ENCODE measurements at regions not wholly inside any gene's neighbourhood (a gene's known extent, or its start where the extent isn't known, plus 50 kb on each side); places are given as distances from the start of the nearest gene placed in this dataset.

- intact Hi-C loops (cut with micrococcal nuclease) = loop anchor here (10.0 kb wide), 1 partner anchor 638 kb away; the partner anchor contains the start of gene ELL2
- DNase-seq = no peak
- no peak overlapping the region for H3K4me3 ChIP-seq (ENCODE audit: low read length in 2 of 2)
- Mint-ChIP-seq H3K27me3 (peaks cover 0 to 6% of the 10 kb centered on the region in 2 donors), H3K36me3 (no peaks in the 10 kb centered on the region), H3K27ac (no peak overlapping the region), H3K4me1 (peaks cover 0 to 4% (median 0%) of the 10 kb centered on the region in 4 donors), H3K9me3 (no peaks in the 10 kb centered on the region), H3K4me3 (no peak overlapping the region)
- no peak overlapping the region for H3K27ac ChIP-seq (ENCODE audit: low read depth, low read length)
- H3K36me3 ChIP-seq (ENCODE audit: insufficient read depth, low read length) = no peaks in the 10 kb centered on the region
- H3K9me3 ChIP-seq (ENCODE audit: control insufficient read depth in 1 of 2, low read length in 2 of 2) = no peaks in the 10 kb centered on the region
- H3K27me3 ChIP-seq (ENCODE audit: insufficient read depth, low read length) = no peaks in the 10 kb centered on the region
- ChIA-PET CTCF (ENCODE audit: partially characterized antibody) (interaction anchor here (0.6 to 18.5 kb wide), 27 partner anchors 10 to 822 kb away, joined by 3 to 490 read pairs (median 4); no protein-coding TSS in a partner anchor), POLR2A (ENCODE audit: partially characterized antibody) (no interaction called here)
- no peaks in the 10 kb centered on the region for H3K4me1 ChIP-seq (ENCODE audit: insufficient read depth, low read length)
These were observed 59.4 kb upstream of the CAST start for GRCh38 chr5:96602776-96603175.

GRCh38 chr5:96605144-96605837 is 56.9 kb upstream of the CAST start:
- Histone ChIP-seq H3K36me3 (ENCODE audit: insufficient read depth, low read length) (no peaks in the 10 kb centered on the region), H3K27me3 (ENCODE audit: insufficient read depth, low read length) (no peaks in the 10 kb centered on the region), H3K9me3 (ENCODE audit: control insufficient read depth in 1 of 2, low read length in 2 of 2) (no peaks in the 10 kb centered on the region), H3K27ac (ENCODE audit: low read depth, low read length) (no peak overlapping the region), H3K4me1 (ENCODE audit: insufficient read depth, low read length) (no peaks in the 10 kb centered on the region), H3K4me3 (ENCODE audit: low read length in 2 of 2) (no peak overlapping the region)
- DNase-seq = no peak
- intact Hi-C loops (cut with micrococcal nuclease) = loop anchor here (10.0 kb wide), 1 partner anchor 640 kb away; the partner anchor contains the start of gene ELL2
- ChIA-PET CTCF (ENCODE audit: partially characterized antibody) (interaction anchor here (1.2 to 18.5 kb wide), 4 partner anchors 9 to 264 kb away, joined by 3 to 490 read pairs (median 8); no protein-coding TSS in a partner anchor), POLR2A (ENCODE audit: partially characterized antibody) (no interaction called here)
- H3K9me3 Mint-ChIP-seq = peaks cover 0 to 3% (median under 1%) of the 10 kb centered on the region in 8 donors
- H3K27me3 Mint-ChIP-seq = peaks cover 4 to 10% of the 10 kb centered on the region in 2 donors
- no peak overlapping the region for H3K27ac Mint-ChIP-seq
- H3K4me1 Mint-ChIP-seq = peaks cover 0 to 4% (median 0%) of the 10 kb centered on the region in 4 donors
- no peak overlapping the region for H3K4me3 Mint-ChIP-seq
- no peaks in the 10 kb centered on the region for H3K36me3 Mint-ChIP-seq

GRCh38 chr5:96609369-96609768 is 52.8 kb upstream of the CAST start:
- Histone ChIP-seq H3K27me3 (ENCODE audit: insufficient read depth, low read length) (peaks cover 4% of the 10 kb centered on the region), H3K4me1 (ENCODE audit: insufficient read depth, low read length) (peaks cover 4% of the 10 kb centered on the region), H3K36me3 (ENCODE audit: insufficient read depth, low read length) (no peaks in the 10 kb centered on the region), H3K9me3 (ENCODE audit: control insufficient read depth in 1 of 2, low read length in 2 of 2) (no peaks in the 10 kb centered on the region), H3K27ac (ENCODE audit: low read depth, low read length) (no peak overlapping the region), H3K4me3 (ENCODE audit: low read length in 2 of 2) (no peak overlapping the region)
- intact Hi-C loops (cut with micrococcal nuclease) = loop anchor here (10.0 kb wide), 1 partner anchor 645 kb away; the partner anchor contains the start of gene ELL2
- Mint-ChIP-seq H3K27ac (no peak overlapping the region), H3K9me3 (peaks cover 0 to 3% (median under 1%) of the 10 kb centered on the region in 8 donors), H3K36me3 (no peaks in the 10 kb centered on the region), H3K27me3 (peaks cover 9% of the 10 kb centered on the region in 2 donors), H3K4me3 (no peak overlapping the region), H3K4me1 (peaks cover 1 to 4% (median 4%) of the 10 kb centered on the region in 4 donors)
- no peak for DNase-seq
- ChIA-PET POLR2A (ENCODE audit: partially characterized antibody) (no interaction called here), CTCF (ENCODE audit: partially characterized antibody) (interaction anchor here (1.3 to 1.6 kb wide), 2 partner anchors 8 to 264 kb away, joined by 4 to 8 read pairs; no protein-coding TSS in a partner anchor)

- CTCF ChIA-PET (ENCODE audit: partially characterized antibody) = interaction anchor here (1.3 to 1.6 kb wide), 2 partner anchors 9 to 265 kb away, joined by 4 to 8 read pairs; no protein-coding TSS in a partner anchor
- Histone ChIP-seq H3K4me3 (ENCODE audit: low read length in 2 of 2) (no peak overlapping the region), H3K4me1 (ENCODE audit: insufficient read depth, low read length) (peaks cover 4% of the 10 kb centered on the region), H3K9me3 (ENCODE audit: control insufficient read depth in 1 of 2, low read length in 2 of 2) (no peaks in the 10 kb centered on the region), H3K27me3 (ENCODE audit: insufficient read depth, low read length) (peaks cover 4% of the 10 kb centered on the region), H3K27ac (ENCODE audit: low read depth, low read length) (no peak overlapping the region), H3K36me3 (ENCODE audit: insufficient read depth, low read length) (no peaks in the 10 kb centered on the region)
- Mint-ChIP-seq H3K9me3 (peaks cover 0 to 3% (median under 1%) of the 10 kb centered on the region in 8 donors), H3K27me3 (peaks cover 9% of the 10 kb centered on the region in 2 donors), H3K4me1 (peaks cover 2 to 5% (median 4%) of the 10 kb centered on the region in 4 donors), H3K36me3 (no peaks in the 10 kb centered on the region), H3K4me3 (no peak overlapping the region), H3K27ac (no peak overlapping the region)
- no peak for DNase-seq
- POLR2A ChIA-PET (ENCODE audit: partially characterized antibody) = no interaction called here
- intact Hi-C loops (cut with micrococcal nuclease) = no loop called here
These were observed 51.4 kb upstream of the CAST start for GRCh38 chr5:96610747-96611146.

GRCh38 chr5:96611946-96612345 is 50.2 kb upstream of the CAST start:
- Histone ChIP-seq H3K4me3 (ENCODE audit: low read length in 2 of 2) (no peak overlapping the region), H3K27ac (ENCODE audit: low read depth, low read length) (no peak overlapping the region), H3K27me3 (ENCODE audit: insufficient read depth, low read length) (peaks cover 4% of the 10 kb centered on the region), H3K9me3 (ENCODE audit: control insufficient read depth in 1 of 2, low read length in 2 of 2) (no peaks in the 10 kb centered on the region), H3K36me3 (ENCODE audit: insufficient read depth, low read length) (no peaks in the 10 kb centered on the region), H3K4me1 (ENCODE audit: insufficient read depth, low read length) (peaks cover 4% of the 10 kb centered on the region)
- Mint-ChIP-seq H3K36me3 (no peaks in the 10 kb centered on the region), H3K27me3 (peaks cover 9% of the 10 kb centered on the region in 2 donors), H3K4me3 (no peak overlapping the region), H3K4me1 (peaks cover 2 to 5% (median 4%) of the 10 kb centered on the region in 4 donors), H3K9me3 (peaks cover 0 to 3% (median under 1%) of the 10 kb centered on the region in 8 donors), H3K27ac (no peak overlapping the region)
- ChIA-PET CTCF (ENCODE audit: partially characterized antibody) (interaction anchor here (1.0 to 5.8 kb wide), 5 partner anchors 11 to 142 kb away, joined by 3 to 74 read pairs (median 4); no protein-coding TSS in a partner anchor), POLR2A (ENCODE audit: partially characterized antibody) (no interaction called here)
- intact Hi-C loops (cut with micrococcal nuclease) = no loop called here
- no peak for DNase-seq
